H1 (cell line): ENCODE measurements at regions not wholly inside any gene's neighbourhood (a gene's known extent, or its start where the extent isn't known, plus 50 kb on each side); places are given as distances from the start of the nearest gene placed in this dataset.

Experiments used
- CTCF ChIA-PET: fragments of 300-600 bp; sonication (Branson Sonifier 250); formaldehyde crosslinking; loops from one replicate; lab custom pipeline; 2021; ENCODE audit not compliant: partially characterized antibody; lab: Charles Lee
- POLR2A ChIA-PET: fragments of 300-600 bp; sonication (Branson Sonifier 250); formaldehyde crosslinking; loops from one replicate; lab custom pipeline; 2021; ENCODE audit warnings: inconsistent platforms; ENCODE audit not compliant: partially characterized antibody; lab: Charles Lee
- DNase-seq, 2 experiments: peaks; one replicate each; pipeline versions ENCODE4 v3.0.0 to v3.0.0-alpha.2; 2010 to 2022; ENCODE audit warnings: low spot score in 2 of 2, low read depth in 1 of 2, mixed read lengths in 1 of 2
- FAIRE-seq: peaks from 2 replicates; lab custom pipeline; 2011; peaks lifted over from hg19 to GRCh38; lab: Jason Lieb, UNC
- H2AFZ ChIP-seq: 2 replicates; pipeline ENCODE4 v1.8.1; 2012; ENCODE audit warnings: low read length, inconsistent platforms
- H2AK5ac ChIP-seq: 2 replicates; pipeline ENCODE4 v1.6.1; 2013; ENCODE audit warnings: low read depth, low read length
- H2BK120ac ChIP-seq: replicated peaks from 2 replicates; pipeline ENCODE3; 2013; ENCODE audit warnings: low read depth, low read length, inconsistent platforms
- H2BK12ac ChIP-seq: 2 replicates; pipeline ENCODE4 v1.6.1; 2013; ENCODE audit warnings: low read depth, low read length
- H2BK15ac ChIP-seq: 2 replicates; pipeline ENCODE4 v1.6.1; 2013; ENCODE audit warnings: low read length
- H2BK20ac ChIP-seq: 2 replicates; pipeline ENCODE4 v1.6.1; 2013; ENCODE audit warnings: low read length
- H2BK5ac ChIP-seq: 2 replicates; pipeline ENCODE4 v1.6.1; 2013; ENCODE audit warnings: low read depth, low read length
- H3K14ac ChIP-seq: 2 replicates; pipeline ENCODE4 v1.6.1; 2013; ENCODE audit warnings: inconsistent platforms; ENCODE audit not compliant: insufficient read length
- H3K18ac ChIP-seq: 2 replicates; pipeline ENCODE4 v1.6.1; 2013; ENCODE audit warnings: low read length; ENCODE audit errors: extremely low read depth
- H3K23ac ChIP-seq: 2 replicates; pipeline ENCODE4 v1.6.1; 2013; ENCODE audit warnings: inconsistent platforms; ENCODE audit not compliant: insufficient read length
- H3K23me2 ChIP-seq: 2 replicates; pipeline ENCODE4 v1.6.1; 2013; ENCODE audit warnings: low read depth, low read length
- H3K27ac ChIP-seq: 2 replicates; pipeline ENCODE4 v1.6.1; 2011; ENCODE audit warnings: low read depth, low read length, inconsistent platforms
- H3K27me3 ChIP-seq, 4 experiments: replicated peaks in 1 of 4; 1 replicate in 1 of 4; 2 replicates in 3 of 4; pipeline versions ENCODE4 v1.6.1 to v1.8.1; 2011 to 2013; ENCODE audit warnings: low read length in 3 of 4, mild to moderate bottlenecking in 3 of 4, inconsistent platforms in 2 of 4, mixed read lengths in 2 of 4, moderate library complexity in 1 of 4; ENCODE audit not compliant: control insufficient read depth in 3 of 4, insufficient read depth in 3 of 4; ENCODE audit errors: extremely low read depth in 1 of 4
- H3K36me3 ChIP-seq, 4 experiments: 2 replicates each; pipeline versions ENCODE4 v1.6.1 to v1.8.1; 2011 to 2013; ENCODE audit warnings: mild to moderate bottlenecking in 4 of 4, low read length in 3 of 4, moderate library complexity in 2 of 4, control low read depth in 1 of 4, inconsistent platforms in 1 of 4; ENCODE audit not compliant: insufficient read depth in 4 of 4, control insufficient read depth in 2 of 4
- H3K4ac ChIP-seq: replicated peaks from 2 replicates; pipeline ENCODE3; 2013; ENCODE audit warnings: low read length, low read depth, mixed read lengths, inconsistent platforms; ENCODE audit not compliant: insufficient read length
- H3K4me1 ChIP-seq, 4 experiments: replicated peaks in 1 of 4; 1 replicate in 1 of 4; 2 replicates in 3 of 4; pipeline versions ENCODE4 v1.6.1 to v1.8.1; 2011 to 2013; ENCODE audit warnings: low read length in 3 of 4, inconsistent platforms in 2 of 4, mixed read lengths in 1 of 4; ENCODE audit not compliant: insufficient read depth in 4 of 4, control insufficient read depth in 3 of 4
- H3K4me2 ChIP-seq, 2 experiments: 2 replicates each; pipeline versions ENCODE4 v1.6.1 to v1.8.1; 2011 to 2013; ENCODE audit warnings: low read depth in 2 of 2, low read length in 2 of 2, control low read depth in 1 of 2, inconsistent platforms in 1 of 2, mild to moderate bottlenecking in 1 of 2; ENCODE audit not compliant: insufficient read depth in 1 of 2
- H3K4me3 ChIP-seq, 4 experiments: fragments of 200-600, 300-600 bp in 1 of 4; sonication (generic), shearing (Covaris generic), sonication (Bioruptor Twin) in 1 of 4; 2 replicates each; pipeline versions ENCODE4 v1.5.1 to v1.8.1; 2011 to 2016; ENCODE audit warnings: low read length in 4 of 4, low read depth in 3 of 4, control low read depth in 2 of 4, inconsistent platforms in 2 of 4, mild to moderate bottlenecking in 2 of 4, mixed read lengths in 1 of 4, moderate library complexity in 1 of 4; ENCODE audit not compliant: insufficient read depth in 2 of 4; ENCODE audit errors: extremely low read depth in 1 of 4
- H3K56ac ChIP-seq: replicated peaks from 2 replicates; pipeline ENCODE3; 2013; ENCODE audit warnings: low read depth, mild to moderate bottlenecking, mixed read lengths, low read length, inconsistent platforms; ENCODE audit not compliant: insufficient read length
- H3K79me1 ChIP-seq: 2 replicates; pipeline ENCODE4 v1.6.1; 2013; ENCODE audit warnings: low read depth, low read length, control low read depth
- H3K79me2 ChIP-seq, 2 experiments: 2 replicates each; pipeline versions ENCODE4 v1.6.1 to v1.8.1; 2012 to 2013; ENCODE audit warnings: low read length in 2 of 2, mild to moderate bottlenecking in 2 of 2, inconsistent platforms in 1 of 2; ENCODE audit not compliant: insufficient read depth in 2 of 2, control insufficient read depth in 1 of 2
- H3K9ac ChIP-seq, 4 experiments: replicated peaks in 1 of 4; 1 replicate in 1 of 4; 2 replicates in 3 of 4; pipeline versions ENCODE4 v1.6.1 to v1.8.1; 2011 to 2013; ENCODE audit warnings: low read depth in 3 of 4, low read length in 3 of 4, control low read depth in 2 of 4, mild to moderate bottlenecking in 2 of 4, moderate library complexity in 2 of 4, inconsistent platforms in 1 of 4; ENCODE audit errors: extremely low read depth in 1 of 4
- H3K9me3 ChIP-seq, 2 experiments: 2 replicates each; pipeline versions ENCODE4 v1.6.1 to v1.8.1; 2012 to 2013; ENCODE audit warnings: mild to moderate bottlenecking in 2 of 2, moderate library complexity in 2 of 2, control low read depth in 1 of 2, inconsistent platforms in 1 of 2, low read depth in 1 of 2, low read length in 1 of 2, mixed read lengths in 1 of 2; ENCODE audit not compliant: insufficient read depth in 2 of 2
- H4K20me1 ChIP-seq, 2 experiments: replicated peaks in 1 of 2; 2 replicates each; pipeline versions ENCODE3 to v1.8.1; 2011 to 2013; ENCODE audit warnings: inconsistent platforms in 2 of 2, low read length in 2 of 2, mild to moderate bottlenecking in 1 of 2; ENCODE audit not compliant: insufficient read depth in 2 of 2, control insufficient read depth in 1 of 2
- H4K5ac ChIP-seq: 2 replicates; pipeline ENCODE4 v1.6.1; 2013; ENCODE audit warnings: low read length, low read depth, mixed read lengths, inconsistent platforms; ENCODE audit not compliant: insufficient read length
- H4K8ac ChIP-seq: 2 replicates; pipeline ENCODE4 v1.8.0; 2013; ENCODE audit warnings: mild to moderate bottlenecking, moderate library complexity, low read length, inconsistent platforms; ENCODE audit not compliant: insufficient read depth; ENCODE audit errors: extremely low read depth
- H4K91ac ChIP-seq: replicated peaks from 2 replicates; pipeline ENCODE3; 2013; ENCODE audit warnings: low read length, mixed read lengths, inconsistent platforms; ENCODE audit not compliant: insufficient read length
- RBBP5 ChIP-seq: IDR thresholded peaks from 2 replicates; pipeline ENCODE4 v1.7.1; 2012; ENCODE audit warnings: low read depth, mild to moderate bottlenecking, inconsistent platforms, low read length, moderate library complexity, borderline replicate concordance
- WGBS, 2 experiments: shearing (Covaris generic) in 1 of 2; methylation state at CpG; one replicate each; pipeline versions ENCODE4 v1.1.6 to v1.1.7; 2013 to 2015; ENCODE audit warnings: low lambda C conversion rate in 2 of 2, mixed read lengths in 2 of 2, inconsistent platforms in 1 of 2, low coverage in 1 of 2, missing lambda C conversion rate in 1 of 2; ENCODE audit not compliant: insufficient replicate concordance in 2 of 2, insufficient coverage in 1 of 2, insufficient read length in 1 of 2; ENCODE audit errors: extremely low coverage in 1 of 2, missing lambda C conversion rate in 1 of 2; 5-methylcytosine and 5-hydroxymethylcytosine counted together

GRCh38 chr18:64253222-64253621 is 104.3 kb upstream of the LINC00305 start:
- CTCF ChIA-PET: interaction anchor here (0.9 to 1.1 kb wide), 2 partner anchors 157 to 202 kb away, joined by 3 read pairs; no protein-coding TSS in a partner anchor

More at GRCh38 chr18:64253222-64253621, 104.3 kb upstream of the LINC00305 start:
- no peak for DNase-seq
- no peaks in the 10 kb centered on the region; a peak in 1 of 7 replicates for H3K27me3 ChIP-seq
- H3K23ac ChIP-seq: no peak overlapping the region
- no peaks in the 10 kb centered on the region for H3K9me3 ChIP-seq
- H2BK120ac ChIP-seq: no peak overlapping the region
- no peak overlapping the region for H2BK15ac ChIP-seq
- H3K4me1 ChIP-seq: no peaks in the 10 kb centered on the region
- H3K18ac ChIP-seq: no peak overlapping the region
- no peak for FAIRE-seq
- no peak overlapping the region for H3K14ac ChIP-seq
- no peaks in the 10 kb centered on the region for H3K36me3 ChIP-seq
- H3K79me1 ChIP-seq: no peaks in the 10 kb centered on the region
- 80% methylated on average over 4 of the region's 4 CpGs; no CpG with 5 or more reads in 1 of the 2 experiments for WGBS, 2 experiments
- H2BK5ac ChIP-seq: no peak overlapping the region
- no peaks in the 10 kb centered on the region for H3K79me2 ChIP-seq
- H4K8ac ChIP-seq: no peak overlapping the region
- no peak overlapping the region for H2BK20ac ChIP-seq
- no peak overlapping the region for H3K4me2 ChIP-seq
- H4K5ac ChIP-seq: no peak overlapping the region
- H3K23me2 ChIP-seq: no peaks in the 10 kb centered on the region
- no peak overlapping the region for H2AK5ac ChIP-seq
- H2AFZ ChIP-seq: no peak overlapping the region
- TF ChIP-seq RBBP5: no peak
- no peak overlapping the region for H3K9ac ChIP-seq
- POLR2A ChIA-PET: no interaction called here
- H2BK12ac ChIP-seq: no peak overlapping the region
- no peak overlapping the region for H3K27ac ChIP-seq
- H4K91ac ChIP-seq: no peak overlapping the region
- H3K4me3 ChIP-seq: no peak overlapping the region
- no peak overlapping the region for H3K4ac ChIP-seq
- no peaks in the 10 kb centered on the region for H4K20me1 ChIP-seq
- no peak overlapping the region for H3K56ac ChIP-seq
